Sigmoid colon (tissue), 6 donors: ENCODE measurements at regions not wholly inside any gene's neighbourhood (a gene's known extent, or its start where the extent isn't known, plus 50 kb on each side); places are given as distances from the start of the nearest gene placed in this dataset.

Experiments used
- DNase-seq: peaks from one replicate; pipeline ENCODE4 v3.0.0-alpha.2; 2019
- H3K27ac ChIP-seq, 4 donors: fragments of 200-600 bp; sonication (generic); one replicate each; pipeline ENCODE4 v1.5.1; 2016 to 2019; ENCODE audit warnings: mild to moderate bottlenecking in 1 of 4
- H3K27me3 ChIP-seq, 3 donors: fragments of 200-600 bp; sonication (generic); one replicate each; pipeline ENCODE4 v1.5.1; 2019; ENCODE audit warnings: mild to moderate bottlenecking in 1 of 3
- H3K36me3 ChIP-seq, 4 donors: fragments of 200-600 bp; sonication (generic); one replicate each; pipeline ENCODE4 v1.5.1; 2016 to 2019
- H3K4me1 ChIP-seq, 4 donors: fragments of 200-600 bp; sonication (generic); one replicate each; pipeline ENCODE4 v1.5.1; 2017 to 2019
- H3K4me3 ChIP-seq, 4 donors: fragments of 200-600 bp; sonication (generic); one replicate each; pipeline ENCODE4 v1.5.1; 2017 to 2019; ENCODE audit warnings: mild to moderate bottlenecking in 2 of 4, moderate library complexity in 1 of 4
- H3K9me3 ChIP-seq, 4 donors: fragments of 200-600 bp in 3 of 4; sonication (generic) in 3 of 4; one replicate each; pipeline versions ENCODE4 v1.5.1 to v1.6.1; 2013 to 2019
- CTCF ChIP-seq, 4 experiments: fragments of 450-650 bp in 3 of 4; fragments of 200-600 bp in 1 of 4; IDR thresholded peaks; one replicate each; pipeline ENCODE4 v1.5.1; 2016 to 2019; ENCODE audit warnings: antibody characterized with exemption in 4 of 4, mild to moderate bottlenecking in 3 of 4, moderate library complexity in 2 of 4
- EP300 ChIP-seq, 4 donors: sonication (generic); formaldehyde crosslinking; IDR thresholded peaks; one replicate each; pipeline ENCODE4 v1.6.1; 2017; ENCODE audit warnings: antibody characterized with exemption in 4 of 4
- POLR2A ChIP-seq, 2 donors: fragments of 450-650 bp; IDR thresholded peaks; one replicate each; pipeline ENCODE4 v1.6.1; 2016; ENCODE audit warnings: antibody characterized with exemption in 2 of 2, mild to moderate bottlenecking in 2 of 2, moderate library complexity in 2 of 2
- POLR2AphosphoS5 ChIP-seq, 4 donors: sonication (generic); formaldehyde crosslinking; IDR thresholded peaks; one replicate each; pipeline ENCODE4 v1.6.1; 2017; ENCODE audit warnings: antibody characterized with exemption in 4 of 4
- WGBS, 2 donors: extraction: QIAGEN DNeasy Blood & Tissue Kit; methylation state at CpG; one replicate each; pipeline ENCODE4 v1.1.7; 2013; 5-methylcytosine and 5-hydroxymethylcytosine counted together
- intact Hi-C: fragments of 100-400 bp; cut with DNase I; formaldehyde crosslinking; loops from one replicate; pipeline ENCODE4 v1.15.1; 2023
- donor health status: healthy with polysubstance abuse.
- donor health status: healthy.

DNA sequence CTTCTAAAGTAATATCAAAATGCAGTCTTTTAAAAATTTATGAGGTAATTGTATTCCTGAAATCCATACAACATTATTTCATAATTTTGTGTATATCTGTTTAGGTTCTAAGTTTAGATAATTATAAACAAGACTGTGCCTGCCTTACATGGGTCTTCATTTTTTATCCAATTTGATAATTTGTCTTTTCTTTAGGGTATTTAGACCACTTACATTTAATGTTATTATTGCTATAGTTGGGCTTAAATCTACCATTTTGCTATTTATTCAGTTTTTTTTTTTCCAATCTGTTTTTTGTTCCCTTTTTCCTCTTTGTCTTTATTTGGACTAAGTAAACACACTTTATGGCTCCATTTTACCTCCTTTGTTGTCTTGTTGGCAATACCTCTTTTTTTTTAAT, 312.5 kb upstream of the MEX3C start:
- no peaks in the 10 kb centered on the region for H3K4me1 ChIP-seq
- peaks cover 0 to 5% (median 0%) of the 10 kb centered on the region in 4 donors for H3K9me3 ChIP-seq
- no peaks in the 10 kb centered on the region for H3K27me3 ChIP-seq
- no peaks in the 10 kb centered on the region for H3K36me3 ChIP-seq
- intact Hi-C loops = no loop called here
- H3K27ac ChIP-seq = no peak overlapping the region
- no peak overlapping the region for H3K4me3 ChIP-seq
- DNase-seq = no peak
- TF ChIP-seq POLR2A (IDR thresholded peaks at IDR 0.05) (no peak), POLR2AphosphoS5 (IDR thresholded peaks at IDR 0.05) (no peak), CTCF (IDR thresholded peaks at IDR 0.05) (no peak), EP300 (IDR thresholded peaks at IDR 0.05) (no peak)

DNA sequence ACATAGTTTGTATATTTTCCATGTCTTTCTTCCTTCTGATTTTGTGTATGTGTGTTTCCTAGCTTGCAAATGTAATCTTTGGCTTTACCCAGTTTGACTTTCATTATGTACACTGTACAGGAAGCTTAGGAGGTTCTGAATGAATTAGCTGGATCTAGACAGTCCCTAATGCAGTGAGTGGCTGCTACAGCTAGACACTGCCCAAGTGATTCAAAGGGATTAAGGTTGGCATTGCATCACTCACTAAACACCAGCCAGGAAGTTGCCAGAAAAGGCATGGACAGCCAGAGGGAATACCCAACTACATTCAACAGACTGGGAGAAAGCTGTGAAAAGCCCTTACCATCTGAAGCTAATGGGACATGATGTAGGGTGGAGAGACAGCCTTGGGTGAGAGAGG, 316.0 kb upstream of the MEX3C start:
- H3K4me1 ChIP-seq = no peaks in the 10 kb centered on the region
- no peaks in the 10 kb centered on the region for H3K36me3 ChIP-seq
- peaks cover 0 to 5% (median 0%) of the 10 kb centered on the region in 4 donors for H3K9me3 ChIP-seq
- H3K27ac ChIP-seq = no peak overlapping the region
- DNase-seq = no peak
- H3K27me3 ChIP-seq = no peaks in the 10 kb centered on the region
- no peak for TF ChIP-seq EP300 (IDR thresholded peaks at IDR 0.05)
- no peak for TF ChIP-seq POLR2AphosphoS5 (IDR thresholded peaks at IDR 0.05)
- no peak for TF ChIP-seq CTCF (IDR thresholded peaks at IDR 0.05)
- TF ChIP-seq POLR2A (IDR thresholded peaks at IDR 0.05) = no peak
- no peak overlapping the region for H3K4me3 ChIP-seq
- intact Hi-C loops = no loop called here

DNA sequence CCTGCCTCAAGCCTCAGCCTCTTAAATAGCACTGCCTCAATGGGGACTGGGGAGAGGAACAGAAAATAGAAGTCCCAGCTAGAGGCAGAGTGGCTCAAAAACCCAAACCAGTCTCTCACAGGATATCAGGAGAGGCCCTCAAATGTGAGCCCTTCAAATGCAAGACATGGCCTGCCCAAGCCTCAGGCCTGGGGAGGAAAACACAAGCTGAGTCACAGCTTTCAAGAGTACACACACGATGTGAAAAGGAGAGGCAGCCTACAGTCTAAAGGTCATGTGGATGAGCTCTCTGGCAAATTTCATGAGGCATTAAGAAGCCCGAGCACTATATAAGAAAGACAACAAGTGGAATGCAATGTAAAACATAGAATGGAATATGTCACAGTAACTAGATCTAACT, 316.6 kb upstream of the MEX3C start:
- Histone ChIP-seq H3K27me3 (no peaks in the 10 kb centered on the region), H3K27ac (no peak overlapping the region), H3K9me3 (peaks cover 0 to 5% (median 0%) of the 10 kb centered on the region in 4 donors), H3K4me3 (no peak overlapping the region), H3K4me1 (no peaks in the 10 kb centered on the region), H3K36me3 (no peaks in the 10 kb centered on the region)
- 29 to 73% methylated on average over 2 of the region's 2 CpGs for WGBS, 2 donors
- intact Hi-C loops = no loop called here
- TF ChIP-seq POLR2A (IDR thresholded peaks at IDR 0.05) (no peak), CTCF (IDR thresholded peaks at IDR 0.05) (no peak), EP300 (IDR thresholded peaks at IDR 0.05) (no peak), POLR2AphosphoS5 (IDR thresholded peaks at IDR 0.05) (no peak)
- no peak for DNase-seq

GRCh38 chr18:51516478-51517038, 319.1 kb upstream of the MEX3C start:
- 82 to 86% methylated on average over 5 of the region's 5 CpGs for WGBS, 2 donors
- Histone ChIP-seq H3K27me3 (no peaks in the 10 kb centered on the region), H3K4me3 (no peak overlapping the region), H3K9me3 (no peaks in the 10 kb centered on the region), H3K27ac (no peak overlapping the region), H3K36me3 (no peaks in the 10 kb centered on the region), H3K4me1 (no peaks in the 10 kb centered on the region)
- DNase-seq = no peak
- intact Hi-C loops = no loop called here
- TF ChIP-seq EP300 (IDR thresholded peaks at IDR 0.05) (no peak), POLR2AphosphoS5 (IDR thresholded peaks at IDR 0.05) (no peak), CTCF (IDR thresholded peaks at IDR 0.05) (no peak), POLR2A (IDR thresholded peaks at IDR 0.05) (no peak)

DNA sequence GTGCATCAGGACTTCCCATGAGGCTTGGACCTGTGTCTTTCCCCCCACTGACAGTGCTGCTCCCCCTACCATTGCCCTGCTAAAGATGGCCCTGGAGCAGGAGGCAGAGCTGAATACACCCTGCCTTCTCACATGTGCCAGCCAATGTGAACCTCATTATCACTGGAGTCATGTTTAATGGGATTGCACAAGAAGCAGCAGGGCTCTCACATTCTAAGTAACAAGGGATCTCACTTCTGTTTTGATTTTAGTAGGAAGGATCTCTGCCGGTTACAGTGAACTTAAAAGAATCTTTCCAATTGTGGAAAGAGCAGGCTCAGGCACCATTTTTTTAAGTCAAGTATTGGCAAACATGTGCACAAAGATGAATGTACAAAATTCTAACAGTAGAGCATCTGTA, 322.1 kb upstream of the MEX3C start:
- DNase-seq = no peak
- TF ChIP-seq POLR2A (IDR thresholded peaks at IDR 0.05) (no peak), CTCF (IDR thresholded peaks at IDR 0.05) (no peak), EP300 (IDR thresholded peaks at IDR 0.05) (no peak), POLR2AphosphoS5 (IDR thresholded peaks at IDR 0.05) (no peak)
- Histone ChIP-seq H3K4me3 (no peak overlapping the region), H3K9me3 (no peaks in the 10 kb centered on the region), H3K36me3 (no peaks in the 10 kb centered on the region), H3K27me3 (no peaks in the 10 kb centered on the region), H3K27ac (no peak overlapping the region), H3K4me1 (no peaks in the 10 kb centered on the region)
- intact Hi-C loops = no loop called here
- WGBS, 2 donors = 68 to 72% methylated on average over 1 of the region's 1 CpG
